GM12878 (cell line): ENCODE measurements at regions not wholly inside any gene's neighbourhood (a gene's known extent, or its start where the extent isn't known, plus 50 kb on each side); places are given as distances from the start of the nearest gene placed in this dataset.

Source experiments
- ATAC-seq: fragments of 200-7000 bp; cut with Tn5 transposase; 3 replicates; pipeline ENCODE4 v1.9.1; 2020; ENCODE audit warnings: mild to moderate bottlenecking, moderate library complexity
- BruUV-seq: library from RNA; stranded (reverse); fragments of 400-500 nt; replicated peaks from 2 replicates; lab custom pipeline; 2021; lab: Mats Ljungman, UMichigan
- CTCF ChIA-PET: fragments of 300-600 bp; sonication (Branson Sonifier 250); formaldehyde crosslinking; extraction: SDS; loops from one replicate; lab custom pipeline; 2021; ENCODE audit warnings: inconsistent platforms; lab: Yijun Ruan, JAX
- POLR2A ChIA-PET: fragments of 350-600 bp; formaldehyde crosslinking; extraction: SDS; loops from one replicate; lab custom pipeline; 2021; ENCODE audit warnings: inconsistent platforms; lab: Charles Lee
- RAD21 ChIA-PET: fragments of 300-600 bp; sonication (Branson Sonifier 250); formaldehyde crosslinking; loops from one replicate; lab custom pipeline; 2023; ENCODE audit warnings: antibody characterized with exemption; ENCODE audit not compliant: unreplicated experiment; lab: Charles Lee
- SMC1A ChIA-PET: fragments of 300-600 bp; sonication (Branson Sonifier 250); formaldehyde crosslinking; loops from one replicate; lab custom pipeline; 2023; ENCODE audit not compliant: unreplicated experiment, uncharacterized antibody; lab: Charles Lee
- DNase-seq: peaks from one replicate; pipeline ENCODE4 v3.0.0-alpha.2; 2011; ENCODE audit warnings: low read depth, low spot score
- FAIRE-seq: peaks from 3 replicates; lab custom pipeline; 2011; peaks lifted over from hg19 to GRCh38; lab: Jason Lieb, UNC
- H2AFZ ChIP-seq: 2 replicates; pipeline ENCODE4 v1.6.0; 2011; ENCODE audit warnings: low read depth, low read length, control low read depth; ENCODE audit not compliant: control insufficient read depth
- H3K27ac ChIP-seq: 2 replicates; pipeline ENCODE4 v1.5.1; 2011; ENCODE audit warnings: control low read depth; ENCODE audit not compliant: control insufficient read depth, insufficient read depth
- H3K27me3 ChIP-seq, 2 experiments: replicated peaks in 1 of 2; 2 replicates each; pipeline versions ENCODE4 v1.6.0 to v1.6.1; 2011; ENCODE audit warnings: low read length in 1 of 2; ENCODE audit not compliant: control insufficient read depth in 2 of 2, insufficient read depth in 2 of 2
- H3K36me3 ChIP-seq, 2 experiments: 2 replicates each; pipeline ENCODE4 v1.5.1; 2011; ENCODE audit warnings: low read length in 1 of 2; ENCODE audit not compliant: control insufficient read depth in 2 of 2, insufficient read depth in 2 of 2
- H3K4me1 ChIP-seq: 2 replicates; pipeline ENCODE4 v1.6.1; 2011; ENCODE audit warnings: mild to moderate bottlenecking, low read length, moderate library complexity, mixed read lengths; ENCODE audit not compliant: control insufficient read depth, insufficient read depth
- H3K4me2 ChIP-seq: 2 replicates; pipeline ENCODE4 v1.6.0; 2011; ENCODE audit warnings: control low read depth; ENCODE audit not compliant: control insufficient read depth, insufficient read depth
- H3K4me3 ChIP-seq: fragments of 200-600 bp; sonication (generic); 2 replicates; pipeline ENCODE4 v1.5.1; 2016
- H3K79me2 ChIP-seq: 2 replicates; pipeline ENCODE4 v1.6.0; 2011; ENCODE audit warnings: low read length; ENCODE audit not compliant: control insufficient read depth, insufficient read depth
- H3K9ac ChIP-seq: 2 replicates; pipeline ENCODE4 v1.8.0; 2011; ENCODE audit warnings: low read length, control low read depth, mixed read lengths; ENCODE audit not compliant: control insufficient read depth, insufficient read depth
- H3K9me3 ChIP-seq: replicated peaks from 3 replicates; pipeline ENCODE4 v1.5.1; 2011; ENCODE audit warnings: mild to moderate bottlenecking, low read length; ENCODE audit not compliant: control insufficient read depth, insufficient read depth
- H4K20me1 ChIP-seq: 2 replicates; pipeline ENCODE4 v1.6.0; 2011; ENCODE audit not compliant: control insufficient read depth, insufficient read depth
- BHLHE40 ChIP-seq, 2 experiments: fragments of 450-650 bp in 1 of 2; IDR thresholded peaks; 2 replicates each; pipeline ENCODE4 v1.6.1; 2011 to 2017; ENCODE audit warnings: low read depth in 2 of 2, borderline replicate concordance in 1 of 2, improper control_type of control experiment in 1 of 2, low read length in 1 of 2, mild to moderate bottlenecking in 1 of 2
- BRCA1 ChIP-seq: IDR thresholded peaks from 2 replicates; pipeline ENCODE4 v1.6.1; 2011; ENCODE audit warnings: low read depth, low read length, improper control_type of control experiment
- CREB1 ChIP-seq: IDR thresholded peaks from 2 replicates; pipeline ENCODE4 v1.6.1; 2012; ENCODE audit warnings: low read depth, mild to moderate bottlenecking, inconsistent platforms
- CREM ChIP-seq: IDR thresholded peaks from 2 replicates; pipeline ENCODE4 v1.6.1; 2014; ENCODE audit warnings: antibody characterized with exemption, low read depth
- EED ChIP-seq: sonication (generic); IDR thresholded peaks from 2 replicates; pipeline ENCODE4 v1.6.1; 2016; ENCODE audit warnings: antibody characterized with exemption, low read depth
- ESRRA ChIP-seq: IDR thresholded peaks from 2 replicates; pipeline ENCODE4 v1.6.1; 2012; ENCODE audit warnings: mild to moderate bottlenecking, low read length, improper control_type of control experiment
- FOXM1 ChIP-seq: IDR thresholded peaks from 2 replicates; pipeline ENCODE4 v1.6.1; 2012; ENCODE audit warnings: low read depth, mild to moderate bottlenecking, inconsistent platforms, low read length, moderate library complexity
- HCFC1 ChIP-seq: fragments of 150-350 bp; IDR thresholded peaks from 2 replicates; pipeline ENCODE4 v1.6.1; 2014; ENCODE audit warnings: low read length
- KAT2A ChIP-seq: conservative IDR thresholded peaks from 2 replicates; pipeline ENCODE4 v1.6.1; 2011; ENCODE audit warnings: low read depth, low read length; ENCODE audit not compliant: control insufficient read depth
- NBN ChIP-seq: fragments of 450-650 bp; IDR thresholded peaks from 2 replicates; pipeline ENCODE4 v1.6.1; 2016
- NR2C1 ChIP-seq: fragments of 450-650 bp; IDR thresholded peaks from 2 replicates; pipeline ENCODE4 v1.6.1; 2017; ENCODE audit warnings: antibody characterized with exemption, mild to moderate bottlenecking, moderate library complexity
- NR2F1 ChIP-seq: fragments of 450-650 bp; conservative IDR thresholded peaks from 2 replicates; pipeline ENCODE4 v1.6.1; 2017; ENCODE audit warnings: mild to moderate bottlenecking
- SIX5 ChIP-seq: IDR thresholded peaks from 2 replicates; pipeline ENCODE4 v1.6.1; 2011; ENCODE audit warnings: mild to moderate bottlenecking, low read depth, low read length, moderate library complexity; ENCODE audit not compliant: severe bottlenecking
- STAT3 ChIP-seq: IDR thresholded peaks from 2 replicates; pipeline ENCODE4 v1.6.1; 2011; ENCODE audit warnings: low read depth, low read length, improper control_type of control experiment
- TAF1 ChIP-seq: IDR thresholded peaks from 2 replicates; pipeline ENCODE4 v1.6.1; 2011; ENCODE audit warnings: mild to moderate bottlenecking, low read depth, low read length, borderline replicate concordance
- YY1 ChIP-seq: IDR thresholded peaks from 2 replicates; pipeline ENCODE4 v1.6.1; 2011; ENCODE audit warnings: low read depth, mild to moderate bottlenecking, low read length
- ZBED1 ChIP-seq: IDR thresholded peaks from 2 replicates; pipeline ENCODE4 v1.6.1; 2016; ENCODE audit warnings: borderline replicate concordance
- ZNF217 ChIP-seq: fragments of 450-650 bp; IDR thresholded peaks from 2 replicates; pipeline ENCODE4 v1.6.1; 2017; ENCODE audit warnings: antibody characterized with exemption, mild to moderate bottlenecking
- ZNF384 ChIP-seq: IDR thresholded peaks from 2 replicates; pipeline ENCODE4 v1.6.1; 2012; ENCODE audit warnings: low read depth, mild to moderate bottlenecking, low read length, improper control_type of control experiment, borderline replicate concordance
- ZSCAN29 ChIP-seq: fragments of 450-650 bp; IDR thresholded peaks from 2 replicates; pipeline ENCODE4 v1.6.1; 2017; ENCODE audit warnings: mild to moderate bottlenecking, moderate library complexity
- WGBS: methylation state at CpG from one replicate; pipeline ENCODE4 v1.1.6; 2016; ENCODE audit warnings: low lambda C conversion rate; ENCODE audit not compliant: insufficient replicate concordance, insufficient coverage; ENCODE audit errors: missing lambda C conversion rate; 5-methylcytosine and 5-hydroxymethylcytosine counted together
- in situ Hi-C: fragments of 300-500 bp; cut with MboI; formaldehyde crosslinking; loops from 9 replicates; pipeline ENCODE4 v1.14.3; 2018; ENCODE audit warnings: mixed read lengths
- intact Hi-C: fragments of 100-400 bp; cut with micrococcal nuclease; formaldehyde crosslinking; loops from one replicate; pipeline ENCODE4 v1.14.2; 2022; ENCODE audit not compliant: unreplicated experiment
- TF ChIP-seq, protein P1 (sequence below): IDR thresholded peaks from 2 replicates; pipeline ENCODE4 v1.6.1; 2011; ENCODE audit warnings: low read depth, mild to moderate bottlenecking, low read length, moderate library complexity, borderline replicate concordance; ENCODE audit errors: extremely low read depth
- TF ChIP-seq, protein P2 (sequence below): IDR thresholded peaks from 2 replicates; pipeline ENCODE4 v1.6.1; 2012; ENCODE audit warnings: low read depth, low read length, improper control_type of control experiment
- TF ChIP-seq, protein P3 (sequence below): IDR thresholded peaks from 2 replicates; pipeline ENCODE4 v1.6.1; 2011; ENCODE audit warnings: mild to moderate bottlenecking, low read depth, low read length, moderate library complexity; ENCODE audit not compliant: insufficient replicate concordance
- TF ChIP-seq, protein P4 (sequence below): IDR thresholded peaks from 2 replicates; pipeline ENCODE4 v1.6.1; 2012; ENCODE audit warnings: low read depth, low read length, improper control_type of control experiment

DNA sequence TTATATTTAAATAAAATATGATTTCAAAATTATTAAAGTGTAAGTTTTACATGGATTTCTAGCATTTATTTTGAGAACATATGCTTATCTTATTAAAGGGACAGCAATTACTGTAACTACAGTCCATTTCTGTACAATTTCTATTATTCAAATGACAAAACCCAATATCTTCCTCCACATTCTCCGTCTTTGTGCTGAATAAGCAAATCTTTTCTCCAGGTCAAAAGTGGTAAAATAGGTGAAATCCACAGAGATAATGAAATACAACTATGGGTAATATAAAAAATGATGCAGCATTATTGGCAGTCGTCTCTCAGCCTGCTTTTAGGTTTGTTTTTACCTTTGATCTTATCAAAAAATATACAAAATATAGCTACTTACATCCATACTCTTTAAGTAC is 79.4 kb upstream of the OTX2 start (continued):
- TF ChIP-seq, protein P1, sequence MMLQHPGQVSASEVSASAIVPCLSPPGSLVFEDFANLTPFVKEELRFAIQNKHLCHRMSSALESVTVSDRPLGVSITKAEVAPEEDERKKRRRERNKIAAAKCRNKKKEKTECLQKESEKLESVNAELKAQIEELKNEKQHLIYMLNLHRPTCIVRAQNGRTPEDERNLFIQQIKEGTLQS = no peak
- no peak for TF ChIP-seq BHLHE40 (IDR thresholded peaks at IDR 0.05; ENCODE audit: borderline replicate concordance in 1 of 2, low read depth in 2 of 2, low read length in 1 of 2)
- no peak for TF ChIP-seq SIX5
- TF ChIP-seq, protein P2, sequence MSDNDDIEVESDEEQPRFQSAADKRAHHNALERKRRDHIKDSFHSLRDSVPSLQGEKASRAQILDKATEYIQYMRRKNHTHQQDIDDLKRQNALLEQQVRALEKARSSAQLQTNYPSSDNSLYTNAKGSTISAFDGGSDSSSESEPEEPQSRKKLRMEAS = no peak
- no peak for TF ChIP-seq NR2F1

DNA sequence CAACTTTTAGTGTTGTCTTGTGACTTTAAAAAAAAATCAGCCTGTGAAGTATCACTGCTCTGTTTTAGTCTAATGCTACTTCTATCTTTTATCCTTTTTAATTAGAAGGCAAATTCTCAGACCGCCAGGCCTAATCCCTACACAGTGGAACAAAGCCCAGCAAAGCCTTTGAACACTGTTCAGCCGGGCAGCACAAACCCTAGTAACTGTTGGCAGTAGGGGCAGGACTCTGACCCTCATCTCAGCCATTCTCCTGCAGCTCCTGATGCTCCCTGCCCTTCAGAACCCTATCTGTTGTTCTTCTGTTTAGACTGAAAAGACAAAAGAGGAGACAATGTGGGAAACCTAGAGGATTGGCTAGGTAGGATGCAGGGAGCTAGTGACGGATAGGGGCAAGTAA is 78.0 kb upstream of the OTX2 start:
- H3K36me3 ChIP-seq = no peaks in the 10 kb centered on the region
- TF ChIP-seq ZNF217 (no peak), BRCA1 (no peak), NBN (no peak), CREB1 (no peak), FOXM1 (no peak), YY1 (no peak), ESRRA (no peak), EED (no peak), SIX5 (no peak), TAF1 (no peak), ZNF384 (no peak), ZSCAN29 (no peak), NR2C1 (no peak), KAT2A (no peak), STAT3 (no peak), HCFC1 (no peak), CREM (no peak), ZBED1 (no peak)
- TF ChIP-seq, protein P3, sequence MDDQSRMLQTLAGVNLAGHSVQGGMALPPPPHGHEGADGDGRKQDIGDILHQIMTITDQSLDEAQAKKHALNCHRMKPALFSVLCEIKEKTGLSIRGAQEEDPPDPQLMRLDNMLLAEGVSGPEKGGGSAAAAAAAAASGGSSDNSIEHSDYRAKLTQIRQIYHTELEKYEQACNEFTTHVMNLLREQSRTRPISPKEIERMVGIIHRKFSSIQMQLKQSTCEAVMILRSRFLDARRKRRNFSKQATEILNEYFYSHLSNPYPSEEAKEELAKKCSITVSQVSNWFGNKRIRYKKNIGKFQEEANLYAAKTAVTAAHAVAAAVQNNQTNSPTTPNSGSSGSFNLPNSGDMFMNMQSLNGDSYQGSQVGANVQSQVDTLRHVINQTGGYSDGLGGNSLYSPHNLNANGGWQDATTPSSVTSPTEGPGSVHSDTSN = no peak
- TF ChIP-seq, protein P4, sequence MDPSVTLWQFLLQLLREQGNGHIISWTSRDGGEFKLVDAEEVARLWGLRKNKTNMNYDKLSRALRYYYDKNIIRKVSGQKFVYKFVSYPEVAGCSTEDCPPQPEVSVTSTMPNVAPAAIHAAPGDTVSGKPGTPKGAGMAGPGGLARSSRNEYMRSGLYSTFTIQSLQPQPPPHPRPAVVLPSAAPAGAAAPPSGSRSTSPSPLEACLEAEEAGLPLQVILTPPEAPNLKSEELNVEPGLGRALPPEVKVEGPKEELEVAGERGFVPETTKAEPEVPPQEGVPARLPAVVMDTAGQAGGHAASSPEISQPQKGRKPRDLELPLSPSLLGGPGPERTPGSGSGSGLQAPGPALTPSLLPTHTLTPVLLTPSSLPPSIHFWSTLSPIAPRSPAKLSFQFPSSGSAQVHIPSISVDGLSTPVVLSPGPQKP = no peak
- TF ChIP-seq, all 136 proteins: peak for 0
- no peak overlapping the region for H2AFZ ChIP-seq
- FAIRE-seq = no peak
- ChIA-PET RAD21 (no interaction called here), POLR2A (no interaction called here), SMC1A (no interaction called here), CTCF (interaction anchor here (1.6 kb wide), 1 partner anchor 548 kb away, joined by 4 read pairs; no protein-coding TSS in a partner anchor)
- DNase-seq = no peak
- H3K27me3 ChIP-seq = no peaks in the 10 kb centered on the region
- no peak overlapping the region for H3K4me3 ChIP-seq
- H3K27ac ChIP-seq = no peak overlapping the region
- H4K20me1 ChIP-seq = no peaks in the 10 kb centered on the region
- ATAC-seq = no peak
- H3K9ac ChIP-seq = no peak overlapping the region
- H3K4me2 ChIP-seq = no peak overlapping the region
- intact Hi-C loops (no loop called here), in situ Hi-C loops (no loop called here)
- BruUV-seq = no TSS peak
- no peaks in the 10 kb centered on the region for H3K9me3 ChIP-seq
- H3K4me1 ChIP-seq = no peaks in the 10 kb centered on the region
- H3K79me2 ChIP-seq = no peaks in the 10 kb centered on the region
- WGBS = 47% methylated on average over 3 of the region's 3 CpGs
